AG10803 (cell line): ENCODE measurements at regions not wholly inside any gene's neighbourhood (a gene's known extent, or its start where the extent isn't known, plus 50 kb on each side); places are given as distances from the start of the nearest gene placed in this dataset.

Source experiments
- DNase-seq: peaks from one replicate; pipeline ENCODE4 v3.0.0; 2010; ENCODE audit warnings: low read depth
- H3K4me3 ChIP-seq: 2 replicates; pipeline ENCODE4 v1.5.1; 2011; ENCODE audit warnings: mild to moderate bottlenecking, low read length, control low read depth
- CTCF ChIP-seq: conservative IDR thresholded peaks from 2 replicates; pipeline ENCODE4 v1.5.1; 2011; ENCODE audit warnings: mild to moderate bottlenecking, low read length, control low read depth, inconsistent platforms

GRCh38 chr9:19583890-19584289, 175.1 kb downstream of the ACER2 start:
- no peak for DNase-seq
- H3K4me3 ChIP-seq, result no peak overlapping the region
- TF ChIP-seq CTCF, result no peak

GRCh38 chr9:19577411-19577810, 168.6 kb downstream of the ACER2 start:
- TF ChIP-seq CTCF, result no peak
- no peak for DNase-seq
- no peak overlapping the region for H3K4me3 ChIP-seq

- DNase-seq, result no peak
- TF ChIP-seq CTCF, result no peak
Observed at GRCh38 chr9:19568946-19569345, 160.1 kb downstream of the ACER2 start.

GRCh38 chr9:19564396-19565061, 155.7 kb downstream of the ACER2 start:
- no peak for TF ChIP-seq CTCF
- no peak for DNase-seq
- H3K4me3 ChIP-seq, result no peak overlapping the region

More at GRCh38 chr9:19568946-19569345, 160.1 kb downstream of the ACER2 start:
- H3K4me3 ChIP-seq, result no peak overlapping the region

GRCh38 chr9:19555214-19555613, 146.4 kb downstream of the ACER2 start:
- DNase-seq, result no peak
- no peak for TF ChIP-seq CTCF
- H3K4me3 ChIP-seq, result no peak overlapping the region

GRCh38 chr9:19554529-19554928, 145.7 kb downstream of the ACER2 start:
- no peak for TF ChIP-seq CTCF

GRCh38 chr9:19553441-19553840, 144.6 kb downstream of the ACER2 start:
- TF ChIP-seq CTCF, result no peak

More at GRCh38 chr9:19554529-19554928, 145.7 kb downstream of the ACER2 start:
- no peak for DNase-seq
- no peak overlapping the region for H3K4me3 ChIP-seq

More at GRCh38 chr9:19553441-19553840, 144.6 kb downstream of the ACER2 start:
- no peak overlapping the region for H3K4me3 ChIP-seq
- no peak for DNase-seq
